Activated naive CD8-positive, alpha-beta T cell treated with anti-CD3 and anti-CD28 coated beads, Interleukin-2, amount 10 ng/mL, durations not matched to agents 7 days and 5 days (primary cell): ENCODE measurements at regions not wholly inside any gene's neighbourhood (a gene's known extent, or its start where the extent isn't known, plus 50 kb on each side); places are given as distances from the start of the nearest gene placed in this dataset.

Experiments used
- ATAC-seq: fragments of 150-1000 bp; cut with Tn5 transposase; one replicate; pipeline ENCODE4 v1.10.0; 2021; ENCODE audit warnings: low read depth, moderate library complexity
- POLR2A ChIA-PET: fragments of 350-600 bp; sonication (Branson Sonifier 250); formaldehyde crosslinking; loops from one replicate; lab custom pipeline; 2021; ENCODE audit warnings: antibody characterized with exemption; lab: Charles Lee
- DNase-seq: peaks from one replicate; pipeline ENCODE4 v3.0.0; 2021
- H3K27ac Mint-ChIP-seq: one replicate; pipeline ENCODE4 v1.8.0; 2022; ENCODE audit warnings: mild to moderate bottlenecking, mixed read lengths
- H3K27me3 Mint-ChIP-seq: one replicate; pipeline ENCODE4 v1.8.0; 2022; ENCODE audit warnings: mild to moderate bottlenecking, moderate library complexity, mixed read lengths
- H3K36me3 Mint-ChIP-seq: one replicate; pipeline ENCODE4 v1.8.0; 2021; ENCODE audit warnings: mild to moderate bottlenecking, mixed read lengths
- H3K4me1 Mint-ChIP-seq: one replicate; pipeline ENCODE4 v1.8.0; 2021; ENCODE audit warnings: mixed read lengths
- H3K4me3 Mint-ChIP-seq: one replicate; pipeline ENCODE4 v1.8.0; 2022; ENCODE audit warnings: mild to moderate bottlenecking, moderate library complexity, mixed read lengths
- H3K9me3 Mint-ChIP-seq: one replicate; pipeline ENCODE4 v1.8.0; 2021; ENCODE audit warnings: mixed read lengths

- Mint-ChIP-seq H3K9me3 (peaks cover 1% of the 10 kb centered on the region), H3K27ac (no peak overlapping the region), H3K27me3 (peaks cover 8% of the 10 kb centered on the region), H3K36me3 (no peaks in the 10 kb centered on the region), H3K4me3 (no peak overlapping the region), H3K4me1 (peaks cover 4% of the 10 kb centered on the region)
- POLR2A ChIA-PET = no interaction called here
- DNase-seq (no peak), ATAC-seq (no peak)
Measured at GRCh38 chr12:100675432-100675831, 101.9 kb downstream of the GAS2L3 start.

GRCh38 chr12:100681074-100681473, 107.6 kb downstream of the GAS2L3 start:
- Mint-ChIP-seq H3K4me3 (no peak overlapping the region), H3K27me3 (peaks cover 8% of the 10 kb centered on the region), H3K27ac (no peak overlapping the region), H3K36me3 (peaks cover 2% of the 10 kb centered on the region), H3K4me1 (no peaks in the 10 kb centered on the region), H3K9me3 (peaks cover 7% of the 10 kb centered on the region)
- POLR2A ChIA-PET = no interaction called here
- DNase-seq (no peak), ATAC-seq (no peak)

- ATAC-seq (no peak), DNase-seq (no peak)
- peaks cover 2% of the 10 kb centered on the region for H3K36me3 Mint-ChIP-seq
- no peaks in the 10 kb centered on the region for H3K4me1 Mint-ChIP-seq
- H3K27me3 Mint-ChIP-seq = peaks cover 5% of the 10 kb centered on the region
- no peak overlapping the region for H3K4me3 Mint-ChIP-seq
- POLR2A ChIA-PET = no interaction called here
- H3K9me3 Mint-ChIP-seq = peaks cover 7% of the 10 kb centered on the region
- no peak overlapping the region for H3K27ac Mint-ChIP-seq
Measured at GRCh38 chr12:100682178-100682577, 108.7 kb downstream of the GAS2L3 start.

GRCh38 chr12:100687686-100688085, 106.9 kb upstream of the ANO4 start:
- POLR2A ChIA-PET = no interaction called here
- Mint-ChIP-seq H3K27ac (no peak overlapping the region), H3K27me3 (no peaks in the 10 kb centered on the region), H3K4me1 (no peaks in the 10 kb centered on the region), H3K4me3 (no peak overlapping the region), H3K36me3 (peaks cover 2% of the 10 kb centered on the region), H3K9me3 (peaks cover 6% of the 10 kb centered on the region)
- DNase-seq (no peak), ATAC-seq (no peak)

- Mint-ChIP-seq H3K36me3 (peaks cover 2% of the 10 kb centered on the region), H3K27ac (no peak overlapping the region), H3K9me3 (peaks cover 6% of the 10 kb centered on the region), H3K4me3 (no peak overlapping the region), H3K4me1 (no peaks in the 10 kb centered on the region), H3K27me3 (no peaks in the 10 kb centered on the region)
- DNase-seq = no peak
- POLR2A ChIA-PET = no interaction called here
- no peak for ATAC-seq
Measured at GRCh38 chr12:100688451-100688864, 106.1 kb upstream of the ANO4 start.

- ATAC-seq (no peak), DNase-seq (no peak)
- Mint-ChIP-seq H3K27me3 (peaks cover 3% of the 10 kb centered on the region), H3K4me3 (no peak overlapping the region), H3K4me1 (no peaks in the 10 kb centered on the region), H3K9me3 (peaks cover 3% of the 10 kb centered on the region), H3K36me3 (no peaks in the 10 kb centered on the region), H3K27ac (no peak overlapping the region)
- POLR2A ChIA-PET = no interaction called here
Measured at GRCh38 chr12:100692502-100692901, 102.1 kb upstream of the ANO4 start.

GRCh38 chr12:100698518-100698917, 96.1 kb upstream of the ANO4 start:
- no peak overlapping the region for H3K4me3 Mint-ChIP-seq
- POLR2A ChIA-PET = no interaction called here
- DNase-seq = no peak
- peaks cover 4% of the 10 kb centered on the region for H3K27me3 Mint-ChIP-seq
- ATAC-seq = no peak
- no peak overlapping the region for H3K27ac Mint-ChIP-seq
- H3K4me1 Mint-ChIP-seq = no peaks in the 10 kb centered on the region
- no peaks in the 10 kb centered on the region for H3K36me3 Mint-ChIP-seq
- H3K9me3 Mint-ChIP-seq = peaks cover 3% of the 10 kb centered on the region

GRCh38 chr12:100699209-100699608, 95.4 kb upstream of the ANO4 start:
- POLR2A ChIA-PET = no interaction called here
- Mint-ChIP-seq H3K4me1 (no peaks in the 10 kb centered on the region), H3K27me3 (peaks cover 4% of the 10 kb centered on the region), H3K9me3 (peaks cover 3% of the 10 kb centered on the region), H3K27ac (no peak overlapping the region), H3K36me3 (no peaks in the 10 kb centered on the region), H3K4me3 (no peak overlapping the region)
- no peak for ATAC-seq
- DNase-seq = no peak

GRCh38 chr12:100703337-100703736, 91.2 kb upstream of the ANO4 start:
- H3K9me3 Mint-ChIP-seq = no peaks in the 10 kb centered on the region
- no peaks in the 10 kb centered on the region for H3K4me1 Mint-ChIP-seq
- H3K4me3 Mint-ChIP-seq = no peak overlapping the region
- H3K27me3 Mint-ChIP-seq = no peaks in the 10 kb centered on the region
- POLR2A ChIA-PET = no interaction called here
- no peak overlapping the region for H3K27ac Mint-ChIP-seq
- ATAC-seq (no peak), DNase-seq (no peak)
- H3K36me3 Mint-ChIP-seq = no peaks in the 10 kb centered on the region

- no peak overlapping the region for H3K27ac Mint-ChIP-seq
- ATAC-seq (no peak), DNase-seq (no peak)
- H3K36me3 Mint-ChIP-seq = no peaks in the 10 kb centered on the region
- no peaks in the 10 kb centered on the region for H3K4me1 Mint-ChIP-seq
- H3K9me3 Mint-ChIP-seq = no peaks in the 10 kb centered on the region
- POLR2A ChIA-PET = no interaction called here
- no peaks in the 10 kb centered on the region for H3K27me3 Mint-ChIP-seq
- H3K4me3 Mint-ChIP-seq = no peak overlapping the region
Measured at GRCh38 chr12:100703868-100704267, 90.7 kb upstream of the ANO4 start.

GRCh38 chr12:100706033-100706432, 88.5 kb upstream of the ANO4 start:
- POLR2A ChIA-PET = no interaction called here
- Mint-ChIP-seq H3K4me3 (no peak overlapping the region), H3K27ac (no peak overlapping the region), H3K4me1 (no peaks in the 10 kb centered on the region), H3K9me3 (no peaks in the 10 kb centered on the region), H3K36me3 (no peaks in the 10 kb centered on the region), H3K27me3 (no peaks in the 10 kb centered on the region)
- DNase-seq = no peak
- no peak for ATAC-seq

GRCh38 chr12:100708591-100708990, 86.0 kb upstream of the ANO4 start:
- DNase-seq = no peak
- H3K9me3 Mint-ChIP-seq = no peaks in the 10 kb centered on the region
- H3K36me3 Mint-ChIP-seq = no peaks in the 10 kb centered on the region
- H3K4me1 Mint-ChIP-seq = no peaks in the 10 kb centered on the region
- POLR2A ChIA-PET = no interaction called here
- H3K27ac Mint-ChIP-seq = no peak overlapping the region
- ATAC-seq = no peak
- H3K4me3 Mint-ChIP-seq = no peak overlapping the region
- H3K27me3 Mint-ChIP-seq = no peaks in the 10 kb centered on the region

GRCh38 chr12:100715976-100716944, 78.3 kb upstream of the ANO4 start:
- no peaks in the 10 kb centered on the region for H3K9me3 Mint-ChIP-seq
- DNase-seq (no peak), ATAC-seq (no peak)
- POLR2A ChIA-PET = no interaction called here
- no peak overlapping the region for H3K27ac Mint-ChIP-seq
- peaks cover 2% of the 10 kb centered on the region for H3K4me1 Mint-ChIP-seq
- H3K27me3 Mint-ChIP-seq = peaks cover 50% of the 10 kb centered on the region
- H3K4me3 Mint-ChIP-seq = no peak overlapping the region
- H3K36me3 Mint-ChIP-seq = no peaks in the 10 kb centered on the region

- no peak for DNase-seq
- peaks cover 2% of the 10 kb centered on the region for H3K4me1 Mint-ChIP-seq
- no peak overlapping the region for H3K27ac Mint-ChIP-seq
- no peak for ATAC-seq
- POLR2A ChIA-PET = no interaction called here
- H3K27me3 Mint-ChIP-seq = peaks cover 50% of the 10 kb centered on the region
- no peaks in the 10 kb centered on the region for H3K36me3 Mint-ChIP-seq
- H3K4me3 Mint-ChIP-seq = no peak overlapping the region
- no peaks in the 10 kb centered on the region for H3K9me3 Mint-ChIP-seq
Measured at GRCh38 chr12:100716945-100717732, 77.4 kb upstream of the ANO4 start.
